Fibroblast of skin of abdomen (primary cell): ENCODE measurements at regions not wholly inside any gene's neighbourhood (a gene's known extent, or its start where the extent isn't known, plus 50 kb on each side); places are given as distances from the start of the nearest gene placed in this dataset.

Experiments used
- DNase-seq: peaks from one replicate; pipeline ENCODE4 v3.0.0-alpha.2; 2013

GRCh38 chr15:31840849-31841476 is 189.4 kb upstream of the CHRNA7 start:
- no peak for DNase-seq

GRCh38 chr15:31842532-31843195 is 187.7 kb upstream of the CHRNA7 start:
- DNase-seq: no peak

GRCh38 chr15:31843426-31844055 is 186.8 kb upstream of the CHRNA7 start:
- DNase-seq: no peak

GRCh38 chr15:31845791-31846190 is 184.5 kb upstream of the CHRNA7 start:
- DNase-seq: no peak

- no peak for DNase-seq
These were observed 182.4 kb upstream of the CHRNA7 start for GRCh38 chr15:31847961-31848360.

GRCh38 chr15:31848621-31849020 is 181.7 kb upstream of the CHRNA7 start:
- no peak for DNase-seq

- DNase-seq: no peak
These were observed 177.1 kb upstream of the CHRNA7 start for GRCh38 chr15:31852933-31853799.

GRCh38 chr15:31856581-31856980 is 173.7 kb upstream of the CHRNA7 start:
- no peak for DNase-seq

GRCh38 chr15:31857194-31857593 is 173.1 kb upstream of the CHRNA7 start:
- no peak for DNase-seq

- no peak for DNase-seq
These were observed 172.3 kb upstream of the CHRNA7 start for GRCh38 chr15:31858026-31858425.

- DNase-seq: no peak
These were observed 164.1 kb upstream of the CHRNA7 start for GRCh38 chr15:31866248-31866647.

- peak; percentile 38 for DNase-seq
These were observed 162.5 kb upstream of the CHRNA7 start for GRCh38 chr15:31867536-31868442.

GRCh38 chr15:31869686-31870307 is 160.5 kb upstream of the CHRNA7 start:
- no peak for DNase-seq

GRCh38 chr15:31870328-31871165 is 159.8 kb upstream of the CHRNA7 start, which contains the start of gene OTUD7A:
Gene OTUD7A (minus strand): TSS chr15:31870673.
- peak; percentile 83 for DNase-seq

GRCh38 chr15:31871166-31871886 is 159.0 kb upstream of the CHRNA7 start:
- DNase-seq: no peak

GRCh38 chr15:31871887-31872281 is 158.4 kb upstream of the CHRNA7 start:
- DNase-seq: no peak

GRCh38 chr15:31887246-31887645 is 143.1 kb upstream of the CHRNA7 start:
- DNase-seq: no peak

GRCh38 chr15:31892513-31892912 is 137.8 kb upstream of the CHRNA7 start:
- no peak for DNase-seq

- DNase-seq: no peak
These were observed 136.5 kb upstream of the CHRNA7 start for GRCh38 chr15:31893780-31894179.

- DNase-seq: no peak
These were observed 132.6 kb upstream of the CHRNA7 start for GRCh38 chr15:31897746-31898145.
